GM12878 (cell line): ENCODE measurements at regions not wholly inside any gene's neighbourhood (a gene's known extent, or its start where the extent isn't known, plus 50 kb on each side); places are given as distances from the start of the nearest gene placed in this dataset.

ENCODE experiments used
- ATAC-seq: fragments of 200-7000 bp; cut with Tn5 transposase; 3 replicates; pipeline ENCODE4 v1.9.1; 2020; ENCODE audit warnings: mild to moderate bottlenecking, moderate library complexity
- BruUV-seq: library from RNA; stranded (reverse); fragments of 400-500 nt; replicated peaks from 2 replicates; lab custom pipeline; 2021; lab: Mats Ljungman, UMichigan
- CTCF ChIA-PET: fragments of 300-600 bp; sonication (Branson Sonifier 250); formaldehyde crosslinking; extraction: SDS; loops from one replicate; lab custom pipeline; 2021; ENCODE audit warnings: inconsistent platforms; lab: Yijun Ruan, JAX
- POLR2A ChIA-PET: fragments of 350-600 bp; formaldehyde crosslinking; extraction: SDS; loops from one replicate; lab custom pipeline; 2021; ENCODE audit warnings: inconsistent platforms; lab: Charles Lee
- RAD21 ChIA-PET: fragments of 300-600 bp; sonication (Branson Sonifier 250); formaldehyde crosslinking; loops from one replicate; lab custom pipeline; 2023; ENCODE audit warnings: antibody characterized with exemption; ENCODE audit not compliant: unreplicated experiment; lab: Charles Lee
- SMC1A ChIA-PET: fragments of 300-600 bp; sonication (Branson Sonifier 250); formaldehyde crosslinking; loops from one replicate; lab custom pipeline; 2023; ENCODE audit not compliant: unreplicated experiment, uncharacterized antibody; lab: Charles Lee
- DNase-seq: peaks from one replicate; pipeline ENCODE4 v3.0.0-alpha.2; 2011; ENCODE audit warnings: low read depth, low spot score
- FAIRE-seq: peaks from 3 replicates; lab custom pipeline; 2011; peaks lifted over from hg19 to GRCh38; lab: Jason Lieb, UNC
- H2AFZ ChIP-seq: 2 replicates; pipeline ENCODE4 v1.6.0; 2011; ENCODE audit warnings: low read depth, low read length, control low read depth; ENCODE audit not compliant: control insufficient read depth
- H3K27ac ChIP-seq: 2 replicates; pipeline ENCODE4 v1.5.1; 2011; ENCODE audit warnings: control low read depth; ENCODE audit not compliant: control insufficient read depth, insufficient read depth
- H3K27me3 ChIP-seq, 2 experiments: replicated peaks in 1 of 2; 2 replicates each; pipeline versions ENCODE4 v1.6.0 to v1.6.1; 2011; ENCODE audit warnings: low read length in 1 of 2; ENCODE audit not compliant: control insufficient read depth in 2 of 2, insufficient read depth in 2 of 2
- H3K36me3 ChIP-seq, 2 experiments: 2 replicates each; pipeline ENCODE4 v1.5.1; 2011; ENCODE audit warnings: low read length in 1 of 2; ENCODE audit not compliant: control insufficient read depth in 2 of 2, insufficient read depth in 2 of 2
- H3K4me1 ChIP-seq: 2 replicates; pipeline ENCODE4 v1.6.1; 2011; ENCODE audit warnings: mild to moderate bottlenecking, low read length, moderate library complexity, mixed read lengths; ENCODE audit not compliant: control insufficient read depth, insufficient read depth
- H3K4me2 ChIP-seq: 2 replicates; pipeline ENCODE4 v1.6.0; 2011; ENCODE audit warnings: control low read depth; ENCODE audit not compliant: control insufficient read depth, insufficient read depth
- H3K4me3 ChIP-seq: fragments of 200-600 bp; sonication (generic); 2 replicates; pipeline ENCODE4 v1.5.1; 2016
- H3K79me2 ChIP-seq: 2 replicates; pipeline ENCODE4 v1.6.0; 2011; ENCODE audit warnings: low read length; ENCODE audit not compliant: control insufficient read depth, insufficient read depth
- H3K9ac ChIP-seq: 2 replicates; pipeline ENCODE4 v1.8.0; 2011; ENCODE audit warnings: low read length, control low read depth, mixed read lengths; ENCODE audit not compliant: control insufficient read depth, insufficient read depth
- H3K9me3 ChIP-seq: replicated peaks from 3 replicates; pipeline ENCODE4 v1.5.1; 2011; ENCODE audit warnings: mild to moderate bottlenecking, low read length; ENCODE audit not compliant: control insufficient read depth, insufficient read depth
- H4K20me1 ChIP-seq: 2 replicates; pipeline ENCODE4 v1.6.0; 2011; ENCODE audit not compliant: control insufficient read depth, insufficient read depth
- KDM1A ChIP-seq: fragments of 200-600 bp; sonication (generic); IDR thresholded peaks from 2 replicates; pipeline ENCODE4 v1.6.1; 2016; ENCODE audit warnings: borderline replicate concordance
- SREBF1 ChIP-seq: IDR thresholded peaks from 2 replicates; pipeline ENCODE4 v1.6.1; 2012; ENCODE audit warnings: mild to moderate bottlenecking, low read length
- SRF ChIP-seq, 2 experiments: IDR thresholded peaks; 2 replicates each; pipeline ENCODE4 v1.6.1; 2011; ENCODE audit warnings: low read depth in 2 of 2, low read length in 2 of 2, mild to moderate bottlenecking in 1 of 2, moderate library complexity in 1 of 2
- ZNF384 ChIP-seq: IDR thresholded peaks from 2 replicates; pipeline ENCODE4 v1.6.1; 2012; ENCODE audit warnings: low read depth, mild to moderate bottlenecking, low read length, improper control_type of control experiment, borderline replicate concordance
- in situ Hi-C: fragments of 300-500 bp; cut with MboI; formaldehyde crosslinking; loops from 9 replicates; pipeline ENCODE4 v1.14.3; 2018; ENCODE audit warnings: mixed read lengths
- intact Hi-C: fragments of 100-400 bp; cut with micrococcal nuclease; formaldehyde crosslinking; loops from one replicate; pipeline ENCODE4 v1.14.2; 2022; ENCODE audit not compliant: unreplicated experiment
- TF ChIP-seq, protein P1 (sequence below): IDR thresholded peaks from 2 replicates; pipeline ENCODE4 v1.6.1; 2011; ENCODE audit warnings: borderline replicate concordance, low read depth, mild to moderate bottlenecking, moderate library complexity, mixed read lengths, low read length; ENCODE audit not compliant: insufficient read depth; ENCODE audit errors: extremely low read length
- TF ChIP-seq, protein P2 (sequence below): fragments of 450-650 bp; formaldehyde crosslinking; IDR thresholded peaks from 2 replicates; pipeline ENCODE4 v1.4.0; 2022; ENCODE audit warnings: mild to moderate bottlenecking, moderate library complexity

DNA sequence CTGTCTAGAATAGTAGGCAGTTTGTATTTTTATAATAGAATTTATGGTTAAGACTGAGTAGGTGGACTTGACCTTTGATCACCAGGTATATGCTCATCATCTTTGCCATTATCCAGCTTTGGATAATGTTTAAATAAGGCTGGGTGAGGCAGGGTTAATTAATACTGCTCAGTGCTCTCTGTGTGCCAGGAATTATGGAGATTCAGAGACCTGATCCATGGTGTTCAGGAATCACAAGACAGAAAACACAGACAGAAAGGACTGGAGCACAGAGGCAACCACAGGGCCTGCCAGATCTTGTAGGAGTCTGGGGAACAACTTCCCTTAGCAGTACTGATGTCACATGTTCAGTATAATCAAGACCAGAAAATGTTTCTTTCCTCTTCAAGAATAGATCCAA lies 186.3 kb upstream of the ADCY2 start:
- Histone ChIP-seq H3K4me3 (no peak overlapping the region), H2AFZ (no peak overlapping the region), H3K27me3 (no peaks in the 10 kb centered on the region), H3K27ac (no peak overlapping the region), H3K4me2 (no peak overlapping the region), H3K9me3 (no peaks in the 10 kb centered on the region), H4K20me1 (no peaks in the 10 kb centered on the region), H3K79me2 (no peaks in the 10 kb centered on the region), H3K4me1 (no peaks in the 10 kb centered on the region), H3K9ac (no peak overlapping the region), H3K36me3 (no peaks in the 10 kb centered on the region)
- SMC1A ChIA-PET, result no interaction called here
- POLR2A ChIA-PET, result no interaction called here
- RAD21 ChIA-PET, result no interaction called here
- no TSS peak for BruUV-seq
- DNase-seq (no peak), ATAC-seq (no peak), FAIRE-seq (no peak)
- CTCF ChIA-PET, result no interaction called here
- TF ChIP-seq KDM1A, result no peak
- TF ChIP-seq SREBF1, result no peak
- no peak for TF ChIP-seq SRF (IDR thresholded peaks at IDR 0.05; ENCODE audit: low read depth in 2 of 2, low read length in 2 of 2)
- TF ChIP-seq, protein P1, sequence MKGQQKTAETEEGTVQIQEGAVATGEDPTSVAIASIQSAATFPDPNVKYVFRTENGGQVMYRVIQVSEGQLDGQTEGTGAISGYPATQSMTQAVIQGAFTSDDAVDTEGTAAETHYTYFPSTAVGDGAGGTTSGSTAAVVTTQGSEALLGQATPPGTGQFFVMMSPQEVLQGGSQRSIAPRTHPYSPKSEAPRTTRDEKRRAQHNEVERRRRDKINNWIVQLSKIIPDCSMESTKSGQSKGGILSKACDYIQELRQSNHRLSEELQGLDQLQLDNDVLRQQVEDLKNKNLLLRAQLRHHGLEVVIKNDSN, result no peak
- TF ChIP-seq, protein P2, sequence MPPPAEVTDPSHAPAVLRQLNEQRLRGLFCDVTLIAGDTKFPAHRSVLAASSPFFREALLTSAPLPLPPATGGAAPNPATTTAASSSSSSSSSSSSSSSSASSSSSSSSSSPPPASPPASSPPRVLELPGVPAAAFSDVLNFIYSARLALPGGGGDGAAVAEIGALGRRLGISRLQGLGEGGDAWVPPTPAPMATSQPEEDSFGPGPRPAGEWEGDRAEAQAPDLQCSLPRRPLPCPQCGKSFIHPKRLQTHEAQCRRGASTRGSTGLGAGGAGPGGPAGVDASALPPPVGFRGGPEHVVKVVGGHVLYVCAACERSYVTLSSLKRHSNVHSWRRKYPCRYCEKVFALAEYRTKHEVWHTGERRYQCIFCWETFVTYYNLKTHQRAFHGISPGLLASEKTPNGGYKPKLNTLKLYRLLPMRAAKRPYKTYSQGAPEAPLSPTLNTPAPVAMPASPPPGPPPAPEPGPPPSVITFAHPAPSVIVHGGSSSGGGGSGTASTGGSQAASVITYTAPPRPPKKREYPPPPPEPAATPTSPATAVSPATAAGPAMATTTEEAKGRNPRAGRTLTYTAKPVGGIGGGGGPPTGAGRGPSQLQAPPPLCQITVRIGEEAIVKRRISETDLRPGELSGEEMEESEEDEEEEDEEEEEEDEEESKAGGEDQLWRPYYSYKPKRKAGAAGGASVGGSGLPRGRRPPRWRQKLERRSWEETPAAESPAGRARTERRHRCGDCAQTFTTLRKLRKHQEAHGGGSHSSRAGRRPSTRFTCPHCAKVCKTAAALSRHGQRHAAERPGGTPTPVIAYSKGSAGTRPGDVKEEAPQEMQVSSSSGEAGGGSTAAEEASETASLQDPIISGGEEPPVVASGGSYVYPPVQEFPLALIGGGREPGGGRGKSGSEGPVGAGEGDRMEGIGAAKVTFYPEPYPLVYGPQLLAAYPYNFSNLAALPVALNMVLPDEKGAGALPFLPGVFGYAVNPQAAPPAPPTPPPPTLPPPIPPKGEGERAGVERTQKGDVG, result no peak
- no peak for TF ChIP-seq ZNF384
- intact Hi-C loops (no loop called here), in situ Hi-C loops (no loop called here)
